ENCODE measurements at regions not wholly inside any gene's neighbourhood (a gene's known extent, or its start where the extent isn't known, plus 50 kb on each side); places are given as distances from the start of the nearest gene placed in this dataset.

GRCh38 chr11:122391049-122391448 lies 264.5 kb upstream of the UBASH3B start:
- H3K9me3 ChIP-seq (ENCODE audit: control insufficient read depth in 1 of 2, low read length in 2 of 2): no peaks in the 10 kb centered on the region

GRCh38 chr11:122383186-122383585 lies 267.2 kb upstream of the BLID start:
- H3K27ac ChIP-seq (ENCODE audit: low read depth, low read length): no peak overlapping the region
- H3K4me3 ChIP-seq (ENCODE audit: low read depth in 1 of 2, low read length in 2 of 2): no peak overlapping the region
- H3K4me1 ChIP-seq (ENCODE audit: control insufficient read depth in 1 of 2, insufficient read depth in 2 of 2, low read length in 2 of 2): no peaks in the 10 kb centered on the region
- H3K27me3 ChIP-seq (ENCODE audit: control insufficient read depth in 1 of 2, insufficient read depth in 2 of 2, low read length in 2 of 2): no peaks in the 10 kb centered on the region
- H3K36me3 ChIP-seq (ENCODE audit: control insufficient read depth in 1 of 2, insufficient read depth in 2 of 2, low read length in 2 of 2): no peaks in the 10 kb centered on the region
- no peak overlapping the region for H3K9ac ChIP-seq (ENCODE audit: low read depth in 1 of 2, low read length in 2 of 2)
- H3K9me3 ChIP-seq (ENCODE audit: control insufficient read depth in 1 of 2, low read length in 2 of 2): peaks cover 0 to 4% of the 10 kb centered on the region in 2 donors

More at GRCh38 chr11:122391049-122391448, 264.5 kb upstream of the UBASH3B start:
- Histone ChIP-seq H3K27me3 (ENCODE audit: control insufficient read depth in 1 of 2, insufficient read depth in 2 of 2, low read length in 2 of 2) (no peaks in the 10 kb centered on the region), H3K27ac (ENCODE audit: low read depth, low read length) (no peak overlapping the region), H3K4me1 (ENCODE audit: control insufficient read depth in 1 of 2, insufficient read depth in 2 of 2, low read length in 2 of 2) (no peaks in the 10 kb centered on the region), H3K36me3 (ENCODE audit: control insufficient read depth in 1 of 2, insufficient read depth in 2 of 2, low read length in 2 of 2) (no peaks in the 10 kb centered on the region), H3K4me3 (ENCODE audit: low read depth in 1 of 2, low read length in 2 of 2) (no peak overlapping the region), H3K9ac (ENCODE audit: low read depth in 1 of 2, low read length in 2 of 2) (no peak overlapping the region)

DNA sequence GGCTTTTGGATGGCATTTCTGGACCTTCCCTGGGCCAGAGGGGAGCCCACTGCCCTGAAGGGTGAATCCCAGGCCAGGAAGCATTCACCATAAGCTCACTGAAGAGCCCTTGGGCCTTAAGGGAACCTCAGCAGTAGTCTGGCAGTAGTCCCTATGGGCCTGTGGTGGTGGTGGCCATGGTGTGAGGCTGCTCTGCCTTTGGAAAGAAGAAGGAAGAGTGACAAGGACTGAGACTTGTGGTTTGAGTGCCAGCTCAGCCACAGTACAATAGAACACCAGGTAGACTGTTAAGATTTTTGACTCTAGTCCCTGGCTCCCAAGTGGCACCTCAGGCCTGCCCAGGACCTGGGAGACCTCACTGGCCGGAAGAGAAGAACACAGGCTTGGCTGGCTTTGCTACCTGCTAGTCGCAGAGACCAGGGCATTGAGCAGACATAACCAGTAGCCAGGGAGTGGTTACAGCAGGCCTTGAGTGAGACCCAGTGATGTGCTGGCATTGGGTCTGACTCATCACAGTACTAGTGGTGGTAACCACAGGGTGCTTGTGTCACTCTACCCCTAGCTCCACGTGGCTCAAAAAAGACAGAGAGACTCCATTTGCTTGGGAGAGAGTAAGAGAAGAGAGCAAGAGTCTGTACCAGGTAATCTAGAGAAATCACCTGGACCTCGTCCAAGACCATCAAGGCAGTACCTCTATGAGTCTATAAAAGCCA lies 259.8 kb upstream of the BLID start:
- H3K4me1 ChIP-seq (ENCODE audit: control insufficient read depth in 1 of 2, insufficient read depth in 2 of 2, low read length in 2 of 2): no peaks in the 10 kb centered on the region
- no peaks in the 10 kb centered on the region for H3K27me3 ChIP-seq (ENCODE audit: control insufficient read depth in 1 of 2, insufficient read depth in 2 of 2, low read length in 2 of 2)
- H3K36me3 ChIP-seq (ENCODE audit: control insufficient read depth in 1 of 2, insufficient read depth in 2 of 2, low read length in 2 of 2): no peaks in the 10 kb centered on the region
- no peak overlapping the region for H3K9ac ChIP-seq (ENCODE audit: low read depth in 1 of 2, low read length in 2 of 2)
- no peak overlapping the region for H3K27ac ChIP-seq (ENCODE audit: low read depth, low read length)
- H3K9me3 ChIP-seq (ENCODE audit: control insufficient read depth in 1 of 2, low read length in 2 of 2): peaks cover 0 to 4% of the 10 kb centered on the region in 2 donors
- H3K4me3 ChIP-seq (ENCODE audit: low read depth in 1 of 2, low read length in 2 of 2): no peak overlapping the region

DNA sequence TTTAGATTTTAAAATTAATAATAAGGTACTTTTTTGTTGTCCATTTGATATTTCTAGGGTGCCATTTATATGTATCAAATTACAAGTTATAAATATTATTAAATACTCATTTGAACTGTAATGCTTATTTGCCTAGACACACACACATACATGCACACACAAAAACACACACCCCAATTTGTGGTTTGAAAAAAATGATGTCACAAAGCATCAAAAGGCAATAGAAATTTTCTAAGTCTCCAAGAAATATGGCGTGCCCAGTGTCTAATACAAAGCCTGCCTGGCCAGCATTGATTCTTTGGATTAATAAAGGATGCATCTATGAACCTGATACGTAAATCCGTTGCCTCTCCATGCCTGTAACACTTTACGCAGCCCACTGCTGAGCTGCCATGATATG lies 252.8 kb upstream of the BLID start:
- no peak overlapping the region for H3K9ac ChIP-seq (ENCODE audit: low read depth in 1 of 2, low read length in 2 of 2)
- no peak overlapping the region for H3K27ac ChIP-seq (ENCODE audit: low read depth, low read length)
- no peaks in the 10 kb centered on the region for H3K27me3 ChIP-seq (ENCODE audit: control insufficient read depth in 1 of 2, insufficient read depth in 2 of 2, low read length in 2 of 2)
- no peak overlapping the region for H3K4me3 ChIP-seq (ENCODE audit: low read depth in 1 of 2, low read length in 2 of 2)
- no peaks in the 10 kb centered on the region for H3K36me3 ChIP-seq (ENCODE audit: control insufficient read depth in 1 of 2, insufficient read depth in 2 of 2, low read length in 2 of 2)
- H3K9me3 ChIP-seq (ENCODE audit: control insufficient read depth in 1 of 2, low read length in 2 of 2): no peaks in the 10 kb centered on the region
- H3K4me1 ChIP-seq (ENCODE audit: control insufficient read depth in 1 of 2, insufficient read depth in 2 of 2, low read length in 2 of 2): no peaks in the 10 kb centered on the region

DNA sequence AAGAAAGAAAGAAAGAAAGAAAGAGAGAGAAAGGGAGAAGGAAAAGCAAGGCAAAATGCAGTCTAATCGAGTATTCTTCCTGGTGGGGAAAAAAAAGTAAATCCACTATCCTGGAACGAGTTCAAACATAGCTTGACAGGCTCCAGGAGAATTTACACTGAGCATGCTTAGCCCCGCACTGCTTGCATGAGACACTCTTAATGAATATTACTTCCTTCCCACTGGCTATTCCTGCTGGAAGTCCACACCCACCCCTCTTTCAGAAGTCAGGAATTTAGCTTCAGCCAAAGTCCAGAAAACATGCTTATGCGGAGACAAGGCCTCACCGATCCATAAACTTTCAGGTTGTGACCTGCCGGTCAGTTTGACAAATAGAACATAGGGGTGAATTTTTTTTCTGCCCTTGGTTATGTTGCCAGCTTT lies 251.8 kb upstream of the BLID start:
- Histone ChIP-seq H3K27me3 (ENCODE audit: control insufficient read depth in 1 of 2, insufficient read depth in 2 of 2, low read length in 2 of 2) (no peaks in the 10 kb centered on the region), H3K4me1 (ENCODE audit: control insufficient read depth in 1 of 2, insufficient read depth in 2 of 2, low read length in 2 of 2) (no peaks in the 10 kb centered on the region), H3K36me3 (ENCODE audit: control insufficient read depth in 1 of 2, insufficient read depth in 2 of 2, low read length in 2 of 2) (no peaks in the 10 kb centered on the region), H3K9me3 (ENCODE audit: control insufficient read depth in 1 of 2, low read length in 2 of 2) (no peaks in the 10 kb centered on the region), H3K27ac (ENCODE audit: low read depth, low read length) (no peak overlapping the region), H3K4me3 (ENCODE audit: low read depth in 1 of 2, low read length in 2 of 2) (no peak overlapping the region), H3K9ac (ENCODE audit: low read depth in 1 of 2, low read length in 2 of 2) (no peak overlapping the region)

DNA sequence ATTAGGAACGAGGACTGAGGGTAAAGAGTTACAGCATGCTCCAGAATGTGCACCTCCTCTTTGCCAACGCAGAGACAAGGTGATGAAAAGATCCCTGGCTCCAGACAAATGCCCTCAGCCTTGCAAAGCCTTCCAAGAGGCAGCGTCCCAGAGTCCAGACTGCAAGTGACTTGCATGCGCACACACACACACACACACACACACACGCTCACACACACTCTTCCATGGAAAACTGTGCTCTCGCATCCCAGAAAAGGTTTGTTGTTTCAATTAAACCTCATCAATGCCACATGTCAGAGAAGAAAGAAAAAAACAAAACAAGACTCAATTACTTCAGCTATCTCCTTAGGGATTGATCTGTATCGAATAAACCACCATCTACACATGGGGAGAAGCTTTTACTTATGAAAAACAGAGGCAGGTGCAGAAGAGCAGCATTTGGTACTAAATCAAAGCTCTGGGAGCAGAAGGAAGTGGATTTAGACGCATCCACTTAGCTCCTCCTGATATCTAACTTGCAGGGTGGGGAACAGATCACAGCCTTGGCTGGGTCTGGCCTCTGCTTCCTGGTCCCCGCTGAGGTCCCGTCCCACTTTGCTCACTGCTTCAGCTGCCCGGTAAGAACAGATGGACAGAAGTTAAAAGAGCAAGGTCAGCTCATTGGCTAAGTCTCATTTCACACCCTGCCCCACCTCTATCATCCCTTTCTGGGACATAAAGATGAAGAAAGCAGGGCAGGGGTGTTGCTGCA lies 249.8 kb upstream of the BLID start:
- Histone ChIP-seq H3K36me3 (ENCODE audit: control insufficient read depth in 1 of 2, insufficient read depth in 2 of 2, low read length in 2 of 2) (no peaks in the 10 kb centered on the region), H3K9me3 (ENCODE audit: control insufficient read depth in 1 of 2, low read length in 2 of 2) (no peaks in the 10 kb centered on the region), H3K4me1 (ENCODE audit: control insufficient read depth in 1 of 2, insufficient read depth in 2 of 2, low read length in 2 of 2) (no peaks in the 10 kb centered on the region), H3K27ac (ENCODE audit: low read depth, low read length) (no peak overlapping the region), H3K4me3 (ENCODE audit: low read depth in 1 of 2, low read length in 2 of 2) (no peak overlapping the region), H3K27me3 (ENCODE audit: control insufficient read depth in 1 of 2, insufficient read depth in 2 of 2, low read length in 2 of 2) (no peaks in the 10 kb centered on the region), H3K9ac (ENCODE audit: low read depth in 1 of 2, low read length in 2 of 2) (no peak overlapping the region)

GRCh38 chr11:122363296-122363695 lies 247.3 kb upstream of the BLID start:
- Histone ChIP-seq H3K36me3 (ENCODE audit: control insufficient read depth in 1 of 2, insufficient read depth in 2 of 2, low read length in 2 of 2) (no peaks in the 10 kb centered on the region), H3K27me3 (ENCODE audit: control insufficient read depth in 1 of 2, insufficient read depth in 2 of 2, low read length in 2 of 2) (no peaks in the 10 kb centered on the region), H3K9me3 (ENCODE audit: control insufficient read depth in 1 of 2, low read length in 2 of 2) (no peaks in the 10 kb centered on the region), H3K4me1 (ENCODE audit: control insufficient read depth in 1 of 2, insufficient read depth in 2 of 2, low read length in 2 of 2) (no peaks in the 10 kb centered on the region), H3K9ac (ENCODE audit: low read depth in 1 of 2, low read length in 2 of 2) (no peak overlapping the region), H3K4me3 (ENCODE audit: low read depth in 1 of 2, low read length in 2 of 2) (no peak overlapping the region), H3K27ac (ENCODE audit: low read depth, low read length) (no peak overlapping the region)

- no peaks in the 10 kb centered on the region for H3K36me3 ChIP-seq (ENCODE audit: control insufficient read depth in 1 of 2, insufficient read depth in 2 of 2, low read length in 2 of 2)
Observed at GRCh38 chr11:122362381-122362780, 246.4 kb upstream of the BLID start.

GRCh38 chr11:122360875-122361274 lies 244.9 kb upstream of the BLID start:
- H3K4me1 ChIP-seq (ENCODE audit: control insufficient read depth in 1 of 2, insufficient read depth in 2 of 2, low read length in 2 of 2): no peaks in the 10 kb centered on the region
- no peaks in the 10 kb centered on the region for H3K9me3 ChIP-seq (ENCODE audit: control insufficient read depth in 1 of 2, low read length in 2 of 2)
- no peaks in the 10 kb centered on the region for H3K36me3 ChIP-seq (ENCODE audit: control insufficient read depth in 1 of 2, insufficient read depth in 2 of 2, low read length in 2 of 2)
- no peaks in the 10 kb centered on the region for H3K27me3 ChIP-seq (ENCODE audit: control insufficient read depth in 1 of 2, insufficient read depth in 2 of 2, low read length in 2 of 2)
- H3K9ac ChIP-seq (ENCODE audit: low read depth in 1 of 2, low read length in 2 of 2): no peak overlapping the region
- H3K27ac ChIP-seq (ENCODE audit: low read depth, low read length): no peak overlapping the region
- no peak overlapping the region for H3K4me3 ChIP-seq (ENCODE audit: low read depth in 1 of 2, low read length in 2 of 2)

More at GRCh38 chr11:122362381-122362780, 246.4 kb upstream of the BLID start:
- no peaks in the 10 kb centered on the region for H3K9me3 ChIP-seq (ENCODE audit: control insufficient read depth in 1 of 2, low read length in 2 of 2)
- H3K27me3 ChIP-seq (ENCODE audit: control insufficient read depth in 1 of 2, insufficient read depth in 2 of 2, low read length in 2 of 2): no peaks in the 10 kb centered on the region
- no peak overlapping the region for H3K4me3 ChIP-seq (ENCODE audit: low read depth in 1 of 2, low read length in 2 of 2)
- no peak overlapping the region for H3K9ac ChIP-seq (ENCODE audit: low read depth in 1 of 2, low read length in 2 of 2)
- H3K4me1 ChIP-seq (ENCODE audit: control insufficient read depth in 1 of 2, insufficient read depth in 2 of 2, low read length in 2 of 2): no peaks in the 10 kb centered on the region
- H3K27ac ChIP-seq (ENCODE audit: low read depth, low read length): no peak overlapping the region

DNA sequence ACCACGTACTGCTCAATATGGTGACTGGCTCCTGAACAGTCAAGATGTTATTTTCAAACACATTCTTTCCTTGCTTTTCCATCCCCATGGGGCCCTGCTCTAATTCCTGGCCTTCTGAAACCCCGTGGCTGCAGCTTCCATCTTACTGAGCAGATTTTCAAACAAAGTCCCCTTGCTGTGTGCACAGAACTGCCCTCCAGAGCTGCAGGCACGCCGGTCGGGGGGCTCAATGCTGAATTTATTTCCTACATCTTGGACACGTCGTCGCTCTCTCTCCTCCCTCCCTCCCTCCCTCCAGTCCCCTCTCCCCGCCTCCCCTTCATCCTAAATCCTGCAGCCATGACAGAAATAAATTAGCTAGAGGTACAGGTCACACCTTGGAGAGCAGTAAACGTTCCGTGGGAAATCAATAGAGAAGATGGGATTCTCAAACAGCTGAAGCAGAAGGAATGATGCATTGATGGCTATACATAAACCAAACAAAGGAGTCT lies 243.1 kb upstream of the BLID start:
- no peak overlapping the region for H3K27ac ChIP-seq (ENCODE audit: low read depth, low read length)
- H3K4me3 ChIP-seq (ENCODE audit: low read depth in 1 of 2, low read length in 2 of 2): no peak overlapping the region
- no peak overlapping the region for H3K9ac ChIP-seq (ENCODE audit: low read depth in 1 of 2, low read length in 2 of 2)
- H3K27me3 ChIP-seq (ENCODE audit: control insufficient read depth in 1 of 2, insufficient read depth in 2 of 2, low read length in 2 of 2): no peaks in the 10 kb centered on the region
- H3K4me1 ChIP-seq (ENCODE audit: control insufficient read depth in 1 of 2, insufficient read depth in 2 of 2, low read length in 2 of 2): no peaks in the 10 kb centered on the region
- H3K36me3 ChIP-seq (ENCODE audit: control insufficient read depth in 1 of 2, insufficient read depth in 2 of 2, low read length in 2 of 2): no peaks in the 10 kb centered on the region
- no peaks in the 10 kb centered on the region for H3K9me3 ChIP-seq (ENCODE audit: control insufficient read depth in 1 of 2, low read length in 2 of 2)
